HCT116 (cell line): ENCODE measurements at regions not wholly inside any gene's neighbourhood (a gene's known extent, or its start where the extent isn't known, plus 50 kb on each side); places are given as distances from the start of the nearest gene placed in this dataset.

Experiments
- ATAC-seq: fragments of 200-7000 bp; cut with Tn5 transposase; 2 replicates; pipeline ENCODE4 v1.9.1; 2020; ENCODE audit warnings: mild to moderate bottlenecking, moderate library complexity
- BruUV-seq: library from RNA; stranded (reverse); fragments of 400-500 nt; replicated peaks from 2 replicates; lab custom pipeline; 2021; lab: Mats Ljungman, UMichigan
- CTCF ChIA-PET: fragments of 300-600 bp; sonication (Branson Sonifier 250); formaldehyde crosslinking; loops from one replicate; lab custom pipeline; 2021; ENCODE audit warnings: antibody characterized with exemption; lab: Charles Lee
- POLR2A ChIA-PET: fragments of 300-600, 350-600 bp; sonication (Branson Sonifier 250); formaldehyde crosslinking; loops from one replicate; lab custom pipeline; 2021; ENCODE audit warnings: antibody characterized with exemption; lab: Charles Lee
- RAD21 ChIA-PET, 2 experiments: fragments of 300-600 bp; sonication (Branson Sonifier 250); formaldehyde crosslinking; loops; one replicate each; lab custom pipeline; 2023; ENCODE audit warnings: low total read pairs in 2 of 2; ENCODE audit not compliant: uncharacterized antibody in 2 of 2, unreplicated experiment in 2 of 2, low non-redundant PET in 1 of 2; lab: Charles Lee
- DNase-seq: peaks from one replicate; pipeline ENCODE4 v3.0.0-alpha.2; 2010; ENCODE audit warnings: low read depth, low spot score
- H2AFZ ChIP-seq: fragments of 200-600 bp; shearing (Covaris generic), sonication (generic); 2 replicates; pipeline ENCODE4 v1.6.1; 2017; ENCODE audit warnings: low read depth, mixed run types, mixed read lengths, antibody characterized with exemption, low read length; ENCODE audit not compliant: poor library complexity, severe bottlenecking
- H3K27ac ChIP-seq: 2 replicates; pipeline ENCODE4 v1.5.1; 2012; ENCODE audit warnings: low read depth, low read length
- H3K27me3 ChIP-seq: fragments of 200-600 bp; sonication (generic); 2 replicates; pipeline ENCODE4 v1.6.1; 2016; ENCODE audit warnings: mixed run types, low read length, mixed read lengths; ENCODE audit not compliant: insufficient read depth
- H3K36me3 ChIP-seq, 2 experiments: fragments of 200-500 bp in 1 of 2; fragments of 200-600 bp in 1 of 2; sonication (Bioruptor generic) in 1 of 2; sonication (generic) in 1 of 2; 2 replicates each; pipeline versions ENCODE4 v1.5.1 to v1.6.1; 2014 to 2016; ENCODE audit warnings: low read length in 2 of 2, inconsistent platforms in 1 of 2, mixed read lengths in 1 of 2, mixed run types in 1 of 2; ENCODE audit not compliant: insufficient read depth in 2 of 2, control insufficient read depth in 1 of 2
- H3K4me1 ChIP-seq, 2 experiments: fragments of 200-600 bp in 1 of 2; sonication (generic) in 1 of 2; 2 replicates each; pipeline versions ENCODE4 v1.5.1 to v1.6.1; 2012 to 2017; ENCODE audit warnings: low read length in 2 of 2, inconsistent platforms in 1 of 2, mild to moderate bottlenecking in 1 of 2, mixed read lengths in 1 of 2, mixed run types in 1 of 2, moderate library complexity in 1 of 2; ENCODE audit not compliant: insufficient read depth in 2 of 2, control insufficient read depth in 1 of 2
- H3K4me2 ChIP-seq: fragments of 200-600 bp; sonication (generic); 2 replicates; pipeline ENCODE4 v1.6.1; 2017; ENCODE audit warnings: mixed run types, low read length, mixed read lengths
- H3K4me3 ChIP-seq, 2 experiments: fragments of 200-600 bp in 1 of 2; sonication (generic) in 1 of 2; replicated peaks in 1 of 2; 2 replicates each; pipeline ENCODE4 v1.5.1; 2011 to 2016; ENCODE audit warnings: low read length in 2 of 2, control low read depth in 1 of 2, low read depth in 1 of 2, mild to moderate bottlenecking in 1 of 2, mixed read lengths in 1 of 2, mixed run types in 1 of 2
- H3K79me2 ChIP-seq: fragments of 200-600 bp; sonication (generic); 2 replicates; pipeline ENCODE4 v1.6.1; 2017; ENCODE audit warnings: mild to moderate bottlenecking, mixed run types, low read length, moderate library complexity, mixed read lengths; ENCODE audit not compliant: insufficient read depth
- H3K9ac ChIP-seq: fragments of 200-600 bp; sonication (generic); 2 replicates; pipeline ENCODE4 v1.6.1; 2016; ENCODE audit warnings: low read length, mixed read lengths
- H3K9me2 ChIP-seq: fragments of 200-600 bp; sonication (generic), shearing (Covaris generic); 2 replicates; pipeline ENCODE4 v1.6.1; 2017; ENCODE audit warnings: mixed run types, mild to moderate bottlenecking, moderate library complexity; ENCODE audit not compliant: insufficient read depth
- H3K9me3 ChIP-seq, 2 experiments: fragments of 200-500 bp in 1 of 2; fragments of 200-600 bp in 1 of 2; sonication (Bioruptor generic) in 1 of 2; sonication (generic) in 1 of 2; 2 replicates each; pipeline ENCODE4 v1.6.1; 2014 to 2017; ENCODE audit warnings: low read length in 2 of 2, mixed read lengths in 2 of 2, inconsistent platforms in 1 of 2, low read depth in 1 of 2, mild to moderate bottlenecking in 1 of 2, mixed run types in 1 of 2, moderate library complexity in 1 of 2; ENCODE audit not compliant: control insufficient read depth in 1 of 2, insufficient read depth in 1 of 2
- H4K20me1 ChIP-seq: fragments of 200-600 bp; sonication (generic), shearing (Covaris generic); 2 replicates; pipeline ENCODE4 v1.6.1; 2017; ENCODE audit warnings: mixed run types, mild to moderate bottlenecking, moderate library complexity; ENCODE audit not compliant: insufficient read depth
- ATF3 ChIP-seq: IDR thresholded peaks from 2 replicates; pipeline ENCODE4 v1.6.1; 2012
- CBX3 ChIP-seq: IDR thresholded peaks from 2 replicates; pipeline ENCODE4 v1.6.1; 2012; ENCODE audit warnings: low read depth
- CEBPB ChIP-seq: IDR thresholded peaks from 2 replicates; pipeline ENCODE4 v1.6.1; 2012; ENCODE audit warnings: low read depth
- EGR1 ChIP-seq: IDR thresholded peaks from 2 replicates; pipeline ENCODE4 v1.6.1; 2012; ENCODE audit warnings: low read depth
- ELF1 ChIP-seq: IDR thresholded peaks from 2 replicates; pipeline ENCODE4 v1.6.1; 2012; ENCODE audit warnings: low read depth, borderline replicate concordance
- EZH2 ChIP-seq: fragments of 200-600 bp; sonication (generic); IDR thresholded peaks from 2 replicates; pipeline ENCODE4 v1.6.1; 2017; ENCODE audit warnings: antibody characterized with exemption, mixed run types
- EZH2phosphoT487 ChIP-seq: fragments of 200-600 bp; IDR thresholded peaks from 2 replicates; pipeline ENCODE4 v1.6.1; 2018; ENCODE audit warnings: antibody characterized with exemption, borderline replicate concordance
- FOSL1 ChIP-seq: IDR thresholded peaks from 2 replicates; pipeline ENCODE4 v1.6.1; 2012; ENCODE audit warnings: low read depth
- JUND ChIP-seq: IDR thresholded peaks from 2 replicates; pipeline ENCODE4 v1.6.1; 2012
- MAX ChIP-seq: IDR thresholded peaks from 2 replicates; pipeline ENCODE4 v1.6.1; 2012
- POLR2A ChIP-seq: IDR thresholded peaks from 2 replicates; pipeline ENCODE4 v1.7.0; 2011; ENCODE audit warnings: borderline replicate concordance; ENCODE audit not compliant: insufficient read depth, insufficient read length; ENCODE audit errors: extremely low read depth
- POLR2AphosphoS5 ChIP-seq: IDR thresholded peaks from 2 replicates; pipeline ENCODE4 v1.6.1; 2011; ENCODE audit warnings: mild to moderate bottlenecking, low read depth, low read length, moderate library complexity
- RAD21 ChIP-seq: IDR thresholded peaks from 2 replicates; pipeline ENCODE4 v1.6.1; 2012; ENCODE audit warnings: low read depth, mild to moderate bottlenecking
- SIN3A ChIP-seq: IDR thresholded peaks from 2 replicates; pipeline ENCODE4 v1.6.1; 2012; ENCODE audit warnings: low read depth
- SP1 ChIP-seq: IDR thresholded peaks from 2 replicates; pipeline ENCODE4 v1.6.1; 2012; ENCODE audit warnings: low read depth
- SRF ChIP-seq: IDR thresholded peaks from 2 replicates; pipeline ENCODE4 v1.6.1; 2012; ENCODE audit warnings: low read depth
- TCF7L2 ChIP-seq: IDR thresholded peaks from 2 replicates; pipeline ENCODE4 v1.7.0; 2011; ENCODE audit warnings: borderline replicate concordance, inconsistent platforms; ENCODE audit not compliant: insufficient read depth, insufficient read length; ENCODE audit errors: extremely low read depth
- YY1 ChIP-seq: IDR thresholded peaks from 2 replicates; pipeline ENCODE4 v1.6.1; 2011; ENCODE audit warnings: low read length, low read depth, moderate library complexity, mild to moderate bottlenecking; ENCODE audit not compliant: insufficient replicate concordance; ENCODE audit errors: extremely low read depth
- ZFX ChIP-seq: fragments of 450-650 bp; IDR thresholded peaks from 2 replicates; pipeline ENCODE4 v1.6.1; 2017
- ZNF274 ChIP-seq: fragments of 200-500 bp; sonication (Bioruptor generic); IDR thresholded peaks from 2 replicates; pipeline ENCODE4 v1.6.1; 2014; ENCODE audit warnings: mild to moderate bottlenecking, low read depth, low read length, inconsistent platforms
- intact Hi-C: fragments of 100-400 bp; cut with micrococcal nuclease; formaldehyde crosslinking; loops from 2 replicates; pipeline ENCODE4 v1.10.0; 2022

DNA sequence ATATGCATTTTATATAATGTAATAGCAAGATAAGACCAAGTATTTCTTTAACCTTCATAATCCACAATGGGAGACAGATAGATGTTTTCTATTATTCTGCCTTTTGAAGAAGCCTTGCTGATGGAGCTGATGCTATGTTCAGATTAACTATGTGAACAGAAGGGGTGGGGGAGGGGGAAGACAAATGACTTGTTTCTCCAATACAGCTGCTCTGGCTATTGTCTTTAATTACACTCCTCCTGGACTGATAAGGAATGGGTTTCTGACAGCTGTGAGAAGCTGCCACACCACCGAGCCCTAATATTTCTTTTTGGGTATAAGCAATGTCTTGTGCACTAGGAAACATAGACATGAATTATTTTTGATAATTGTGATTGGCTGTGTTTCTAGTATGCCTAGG is 62.0 kb downstream of the CAVIN4 start:
- intact Hi-C loops = no loop called here
- Histone ChIP-seq H3K9me3 (no peaks in the 10 kb centered on the region), H3K9me2 (no peaks in the 10 kb centered on the region), H3K27ac (no peak overlapping the region), H2AFZ (no peak overlapping the region), H3K27me3 (peaks cover 19% of the 10 kb centered on the region; the same call in 1 of the 2 replicates), H3K4me3 (no peak overlapping the region), H3K79me2 (no peaks in the 10 kb centered on the region), H3K36me3 (no peaks in the 10 kb centered on the region), H3K9ac (no peak overlapping the region), H3K4me2 (no peak overlapping the region), H3K4me1 (peaks cover 0 to 3% of the 10 kb centered on the region in 2 experiments; a peak in 1 of 4 replicates), H4K20me1 (no peaks in the 10 kb centered on the region)
- ATAC-seq = no peak
- TF ChIP-seq EZH2 (no peak), SIN3A (no peak), EZH2phosphoT487 (no peak), YY1 (no peak), SRF (no peak), JUND (no peak), EGR1 (no peak), ZFX (no peak), ZNF274 (no peak)
- no peak for DNase-seq
- ChIA-PET RAD21 (no interaction called here), CTCF (no interaction called here), POLR2A (no interaction called here)
- no TSS peak for BruUV-seq

DNA sequence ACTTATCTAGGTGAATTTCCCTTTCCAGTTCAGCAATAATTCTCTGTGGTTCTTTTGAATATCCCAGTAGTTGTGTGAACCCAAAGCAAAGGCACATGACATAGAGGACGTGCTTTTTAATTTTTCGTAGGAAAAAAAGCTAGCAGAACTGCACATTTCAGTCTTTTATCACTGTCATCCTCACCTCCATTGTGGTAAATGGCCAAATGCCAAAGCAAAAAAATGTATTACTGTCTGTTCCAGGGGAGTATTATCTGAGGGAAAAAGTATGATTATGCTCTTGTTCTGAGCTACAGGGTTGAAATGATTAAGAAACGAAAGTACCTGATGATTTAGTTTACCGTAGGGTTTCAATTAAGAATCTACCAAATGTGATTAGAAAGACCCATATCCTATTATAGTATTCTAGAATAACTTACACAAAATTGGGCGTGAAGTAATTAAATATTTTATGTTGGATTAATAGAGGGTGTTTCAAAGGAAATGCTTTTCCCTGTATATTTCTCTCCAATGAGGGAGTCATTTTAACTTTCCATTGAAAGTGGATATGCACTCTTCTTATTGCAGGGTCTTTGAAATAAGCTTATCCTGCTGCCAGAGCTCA is 62.7 kb downstream of the CAVIN4 start:
- Histone ChIP-seq H3K4me2 (no peak overlapping the region), H2AFZ (no peak overlapping the region), H3K4me1 (peaks cover 0 to 3% of the 10 kb centered on the region in 2 experiments; a peak in 1 of 4 replicates), H3K9me3 (no peaks in the 10 kb centered on the region), H4K20me1 (no peaks in the 10 kb centered on the region), H3K27me3 (peaks cover 19% of the 10 kb centered on the region; the same call in 1 of the 2 replicates), H3K4me3 (no peak overlapping the region), H3K9ac (no peak overlapping the region), H3K36me3 (no peaks in the 10 kb centered on the region), H3K27ac (no peak overlapping the region), H3K79me2 (no peaks in the 10 kb centered on the region), H3K9me2 (no peaks in the 10 kb centered on the region)
- DNase-seq (no peak), ATAC-seq (no peak)
- ChIA-PET CTCF (no interaction called here), RAD21 (no interaction called here), POLR2A (no interaction called here)
- intact Hi-C loops = no loop called here
- BruUV-seq = no TSS peak
- TF ChIP-seq ATF3 (no peak), SIN3A (no peak), CBX3 (no peak), JUND (no peak), MAX (no peak), EZH2phosphoT487 (no peak), YY1 (no peak), CEBPB (no peak), POLR2A (no peak), POLR2AphosphoS5 (no peak), EGR1 (no peak), ZNF274 (no peak), TCF7L2 (no peak), SP1 (no peak), FOSL1 (no peak), SRF (no peak), EZH2 (no peak), ELF1 (no peak), RAD21 (no peak)
